ENCODE measurements at regions not wholly inside any gene's neighbourhood (a gene's known extent, or its start where the extent isn't known, plus 50 kb on each side); places are given as distances from the start of the nearest gene placed in this dataset.

- Mint-ChIP-seq H3K4me1 (peaks cover 5 to 10% of the 10 kb centered on the region in 2 experiments), H3K9me3 (no peaks in the 10 kb centered on the region; a peak in 1 of 5 replicates), H3K36me3 (ENCODE audit: insufficient read depth in 1 of 3, low read depth in 3 of 3) (no peaks in the 10 kb centered on the region), H3K4me3 (no peak overlapping the region), H3K27me3 (ENCODE audit: low read depth) (no peaks in the 10 kb centered on the region), H3K27ac (no peak overlapping the region)
- Histone ChIP-seq H4K20me1 (ENCODE audit: control insufficient read depth, insufficient read depth, insufficient read length) (no peaks in the 10 kb centered on the region), H3K9ac (ENCODE audit: extremely low read depth, insufficient read length, low read length) (no peak overlapping the region), H2BK5ac (ENCODE audit: insufficient read length, low read length) (no peak overlapping the region), H2AFZ (ENCODE audit: low read length) (no peak overlapping the region), H3K18ac (ENCODE audit: insufficient read length, low read depth, low read length) (no peak overlapping the region), H3K9me3 (ENCODE audit: control insufficient read depth, low read depth, low read length) (no peaks in the 10 kb centered on the region), H2BK20ac (ENCODE audit: low read depth, low read length, poor library complexity, severe bottlenecking) (no peak overlapping the region), H3K79me2 (ENCODE audit: insufficient read depth, low read length) (no peaks in the 10 kb centered on the region), H4K5ac (ENCODE audit: insufficient read length, low read depth, low read length) (no peak overlapping the region), H2BK120ac (ENCODE audit: low read depth, low read length, poor library complexity, severe bottlenecking) (no peak overlapping the region), H3K27me3 (ENCODE audit: insufficient read depth, low read length) (no peaks in the 10 kb centered on the region), H2BK15ac (ENCODE audit: low read depth, low read length) (no peak overlapping the region), H2AK5ac (ENCODE audit: insufficient read length, low read length) (no peak overlapping the region), H3K4me1 (ENCODE audit: insufficient read depth, low read length) (no peaks in the 10 kb centered on the region), H4K91ac (ENCODE audit: insufficient read length, low read depth, low read length) (no peak overlapping the region), H3K23me2 (ENCODE audit: insufficient read length, low read depth, low read length, poor library complexity, severe bottlenecking) (no peaks in the 10 kb centered on the region), H4K8ac (replicated peaks; ENCODE audit: insufficient read length, low read depth, low read length) (no peak overlapping the region), H3K56ac (ENCODE audit: insufficient read length, low read depth, low read length) (no peak overlapping the region), H2BK12ac (ENCODE audit: insufficient read length, low read depth, low read length) (no peak overlapping the region), H3T11ph (ENCODE audit: low read length) (no peak overlapping the region), H3K4me2 (ENCODE audit: insufficient read depth, insufficient read length, low read length) (no peak overlapping the region), H3K4ac (ENCODE audit: low read depth, low read length) (no peak overlapping the region), H3K27ac (ENCODE audit: insufficient read length, low read depth, low read length) (no peak overlapping the region), H3K79me1 (ENCODE audit: insufficient read depth, low read depth, low read length, poor library complexity, severe bottlenecking) (no peaks in the 10 kb centered on the region), H3K14ac (ENCODE audit: insufficient read depth, low read length) (no peak overlapping the region), H3K23ac (ENCODE audit: insufficient read length, low read depth, low read length) (no peak overlapping the region)
- no CpG with 5 or more reads among the region's 1 CpG for WGBS (ENCODE audit: extremely low coverage, insufficient read length, low lambda C conversion rate)
- TF ChIP-seq, protein P1, sequence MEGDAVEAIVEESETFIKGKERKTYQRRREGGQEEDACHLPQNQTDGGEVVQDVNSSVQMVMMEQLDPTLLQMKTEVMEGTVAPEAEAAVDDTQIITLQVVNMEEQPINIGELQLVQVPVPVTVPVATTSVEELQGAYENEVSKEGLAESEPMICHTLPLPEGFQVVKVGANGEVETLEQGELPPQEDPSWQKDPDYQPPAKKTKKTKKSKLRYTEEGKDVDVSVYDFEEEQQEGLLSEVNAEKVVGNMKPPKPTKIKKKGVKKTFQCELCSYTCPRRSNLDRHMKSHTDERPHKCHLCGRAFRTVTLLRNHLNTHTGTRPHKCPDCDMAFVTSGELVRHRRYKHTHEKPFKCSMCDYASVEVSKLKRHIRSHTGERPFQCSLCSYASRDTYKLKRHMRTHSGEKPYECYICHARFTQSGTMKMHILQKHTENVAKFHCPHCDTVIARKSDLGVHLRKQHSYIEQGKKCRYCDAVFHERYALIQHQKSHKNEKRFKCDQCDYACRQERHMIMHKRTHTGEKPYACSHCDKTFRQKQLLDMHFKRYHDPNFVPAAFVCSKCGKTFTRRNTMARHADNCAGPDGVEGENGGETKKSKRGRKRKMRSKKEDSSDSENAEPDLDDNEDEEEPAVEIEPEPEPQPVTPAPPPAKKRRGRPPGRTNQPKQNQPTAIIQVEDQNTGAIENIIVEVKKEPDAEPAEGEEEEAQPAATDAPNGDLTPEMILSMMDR (conservative IDR thresholded peaks at IDR 0.05), result no peak
- no peak for DNase-seq
Observed at GRCh38 chr2:146801886-146802285, 1042.9 kb upstream of the ACVR2A start.
